ENCODE measurements at regions not wholly inside any gene's neighbourhood (a gene's known extent, or its start where the extent isn't known, plus 50 kb on each side); places are given as distances from the start of the nearest gene placed in this dataset.

DNA sequence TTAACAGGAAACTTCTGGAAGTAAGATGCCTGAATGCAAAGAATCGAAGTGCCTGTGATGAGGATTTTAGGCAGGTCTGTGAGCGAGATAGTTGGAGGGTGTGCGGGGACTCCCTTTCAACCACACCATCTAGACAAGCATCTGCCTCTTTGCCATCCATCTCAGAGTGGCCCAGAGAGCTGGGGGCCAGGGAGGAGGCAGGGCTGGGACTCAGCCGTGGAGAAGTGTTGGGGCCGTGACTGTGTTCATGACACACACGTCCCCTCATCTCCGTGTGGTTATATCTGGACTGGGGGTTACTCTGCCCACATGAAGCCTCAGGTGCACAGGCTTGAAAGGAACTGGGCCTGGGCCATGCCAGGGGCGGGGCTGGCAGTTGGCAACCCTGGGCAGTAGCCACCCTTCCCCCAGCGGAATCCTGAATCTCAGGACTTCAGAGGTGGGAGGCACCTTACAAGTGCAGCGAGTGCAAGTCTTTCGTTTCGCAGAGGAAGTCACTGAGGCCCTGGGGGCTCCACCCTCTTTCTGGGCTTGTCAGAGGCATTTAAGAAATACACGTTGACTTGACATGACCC, 112.5 kb downstream of the SLC4A3 start:
- Histone ChIP-seq H3K4me2 (ENCODE audit: unreplicated experiment) (no peak overlapping the region), H3K27me3 (replicated peaks; ENCODE audit: insufficient read depth) (peaks cover 17% of the 10 kb centered on the region), H3K9ac (no peak overlapping the region), H3K79me2 (ENCODE audit: insufficient read depth) (no peaks in the 10 kb centered on the region), H3K9me3 (ENCODE audit: low read depth) (no peaks in the 10 kb centered on the region), H2AFZ (no peak overlapping the region), H3K9me2 (ENCODE audit: insufficient read depth) (no peaks in the 10 kb centered on the region), H3F3A (ENCODE audit: insufficient read depth) (no peaks in the 10 kb centered on the region), H3K4me3 (no peak overlapping the region), H3K27ac (no peak overlapping the region), H4K20me1 (ENCODE audit: insufficient read depth) (no peaks in the 10 kb centered on the region), H3K36me3 (ENCODE audit: low read depth) (no peaks in the 10 kb centered on the region), H3K4me1 (ENCODE audit: insufficient read depth) (no peaks in the 10 kb centered on the region; the same call in 1 of the 2 replicates)
- in situ Hi-C loops (cut with MboI): loop anchor here (25.0 kb wide), 1 partner anchor 1822 kb away; the partner anchor contains the start of gene EPHA4
- no peak for DNase-seq
- 62 to 69% methylated on average over 13 of the region's 13 CpGs for WGBS, 2 experiments (ENCODE audit: low coverage in 1 of 2, low lambda C conversion rate in 2 of 2, missing lambda C conversion rate in 2 of 2)
- TF ChIP-seq EZH2phosphoT487 (IDR thresholded peaks at IDR 0.05; ENCODE audit: insufficient read depth, low read depth) (no peak), EZH2 (IDR thresholded peaks at IDR 0.05; ENCODE audit: insufficient read depth, poor library complexity, severe bottlenecking) (no peak)

DNA sequence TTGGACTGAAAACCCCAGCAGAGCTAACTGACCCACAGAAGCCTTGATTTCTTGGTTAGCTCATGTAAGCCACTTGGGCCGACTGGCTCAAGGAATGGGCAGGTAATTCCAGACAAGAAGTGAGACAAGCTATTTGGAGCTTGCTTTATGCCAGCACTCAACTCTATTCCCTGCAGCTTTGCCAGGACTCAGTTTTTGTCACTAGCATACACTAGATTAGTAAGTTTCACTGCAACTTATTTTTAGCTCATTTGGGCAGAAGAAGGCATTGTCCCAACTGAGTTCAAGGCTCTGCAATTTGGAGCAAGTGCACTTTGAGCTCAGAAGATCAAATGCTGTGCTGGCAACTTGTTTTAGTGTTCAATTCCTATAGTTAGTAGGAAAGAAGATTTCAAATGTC, 116.1 kb downstream of the SLC4A3 start:
- Histone ChIP-seq H3K9ac (no peak overlapping the region), H3K36me3 (ENCODE audit: low read depth) (no peaks in the 10 kb centered on the region), H3K27ac (no peak overlapping the region), H3K9me2 (ENCODE audit: insufficient read depth) (no peaks in the 10 kb centered on the region), H3K9me3 (ENCODE audit: low read depth) (no peaks in the 10 kb centered on the region), H3K79me2 (ENCODE audit: insufficient read depth) (no peaks in the 10 kb centered on the region), H3K4me1 (ENCODE audit: insufficient read depth) (no peaks in the 10 kb centered on the region), H3K4me3 (no peak overlapping the region), H3K27me3 (replicated peaks; ENCODE audit: insufficient read depth) (peaks cover 31% of the 10 kb centered on the region), H4K20me1 (ENCODE audit: insufficient read depth) (no peaks in the 10 kb centered on the region), H3F3A (ENCODE audit: insufficient read depth) (no peaks in the 10 kb centered on the region), H2AFZ (no peak overlapping the region), H3K4me2 (ENCODE audit: unreplicated experiment) (no peak overlapping the region)
- no peak for TF ChIP-seq EZH2 (IDR thresholded peaks at IDR 0.05; ENCODE audit: insufficient read depth, poor library complexity, severe bottlenecking)
- no peak for TF ChIP-seq EZH2phosphoT487 (IDR thresholded peaks at IDR 0.05; ENCODE audit: insufficient read depth, low read depth)
- 31 to 38% methylated on average over 1 of the region's 1 CpG for WGBS, 2 experiments (ENCODE audit: low coverage in 1 of 2, low lambda C conversion rate in 2 of 2, missing lambda C conversion rate in 2 of 2)
- no peak for DNase-seq
- in situ Hi-C loops (cut with MboI): loop anchor here (25.0 kb wide), 1 partner anchor 1819 kb away; the partner anchor contains the start of gene EPHA4

GRCh38 chr2:219744066-219744465, 116.6 kb downstream of the SLC4A3 start:
- 37 to 43% methylated on average over 2 of the region's 2 CpGs for WGBS, 2 experiments (ENCODE audit: low coverage in 1 of 2, low lambda C conversion rate in 2 of 2, missing lambda C conversion rate in 2 of 2)
- Histone ChIP-seq H3K27me3 (replicated peaks; ENCODE audit: insufficient read depth) (peaks cover 33% of the 10 kb centered on the region), H3K4me2 (ENCODE audit: unreplicated experiment) (no peak overlapping the region), H3K9me3 (ENCODE audit: low read depth) (no peaks in the 10 kb centered on the region), H3K79me2 (ENCODE audit: insufficient read depth) (no peaks in the 10 kb centered on the region), H3K4me3 (no peak overlapping the region), H3K9me2 (ENCODE audit: insufficient read depth) (no peaks in the 10 kb centered on the region), H3K36me3 (ENCODE audit: low read depth) (no peaks in the 10 kb centered on the region), H2AFZ (no peak overlapping the region), H3K4me1 (ENCODE audit: insufficient read depth) (no peaks in the 10 kb centered on the region), H3K27ac (no peak overlapping the region), H3K9ac (no peak overlapping the region), H3F3A (ENCODE audit: insufficient read depth) (no peaks in the 10 kb centered on the region), H4K20me1 (ENCODE audit: insufficient read depth) (no peaks in the 10 kb centered on the region)
- in situ Hi-C loops (cut with MboI): loop anchor here (25.0 kb wide), 1 partner anchor 1818 kb away; the partner anchor contains the start of gene EPHA4
- TF ChIP-seq EZH2phosphoT487 (IDR thresholded peaks at IDR 0.05; ENCODE audit: insufficient read depth, low read depth) (no peak), EZH2 (IDR thresholded peaks at IDR 0.05; ENCODE audit: insufficient read depth, poor library complexity, severe bottlenecking) (no peak)
- DNase-seq: no peak

GRCh38 chr2:219744600-219744999, 117.2 kb downstream of the SLC4A3 start:
- Histone ChIP-seq H3K36me3 (ENCODE audit: low read depth) (no peaks in the 10 kb centered on the region), H3K79me2 (ENCODE audit: insufficient read depth) (no peaks in the 10 kb centered on the region), H3K27ac (no peak overlapping the region), H3K27me3 (replicated peaks; ENCODE audit: insufficient read depth) (peaks cover 33% of the 10 kb centered on the region), H3K4me2 (ENCODE audit: unreplicated experiment) (no peak overlapping the region), H3K4me1 (ENCODE audit: insufficient read depth) (no peaks in the 10 kb centered on the region), H3K9me2 (ENCODE audit: insufficient read depth) (no peaks in the 10 kb centered on the region), H2AFZ (no peak overlapping the region), H4K20me1 (ENCODE audit: insufficient read depth) (no peaks in the 10 kb centered on the region), H3F3A (ENCODE audit: insufficient read depth) (no peaks in the 10 kb centered on the region), H3K9ac (no peak overlapping the region), H3K9me3 (ENCODE audit: low read depth) (no peaks in the 10 kb centered on the region), H3K4me3 (no peak overlapping the region)
- in situ Hi-C loops (cut with MboI): loop anchor here (25.0 kb wide), 1 partner anchor 1818 kb away; the partner anchor contains the start of gene EPHA4
- no peak for TF ChIP-seq EZH2 (IDR thresholded peaks at IDR 0.05; ENCODE audit: insufficient read depth, poor library complexity, severe bottlenecking)
- TF ChIP-seq EZH2phosphoT487 (IDR thresholded peaks at IDR 0.05; ENCODE audit: insufficient read depth, low read depth): no peak
- no peak for DNase-seq
- WGBS, 2 experiments (ENCODE audit: low coverage in 1 of 2, low lambda C conversion rate in 2 of 2, missing lambda C conversion rate in 2 of 2): 16 to 18% methylated on average over 4 of the region's 4 CpGs
